Amniotic epithelial cell (primary cell): ENCODE measurements at regions not wholly inside any gene's neighbourhood (a gene's known extent, or its start where the extent isn't known, plus 50 kb on each side); places are given as distances from the start of the nearest gene placed in this dataset.

ENCODE experiments used
- DNase-seq: peaks from one replicate; pipeline ENCODE4 v3.0.0-alpha.2; 2010; ENCODE audit warnings: low read depth

DNA sequence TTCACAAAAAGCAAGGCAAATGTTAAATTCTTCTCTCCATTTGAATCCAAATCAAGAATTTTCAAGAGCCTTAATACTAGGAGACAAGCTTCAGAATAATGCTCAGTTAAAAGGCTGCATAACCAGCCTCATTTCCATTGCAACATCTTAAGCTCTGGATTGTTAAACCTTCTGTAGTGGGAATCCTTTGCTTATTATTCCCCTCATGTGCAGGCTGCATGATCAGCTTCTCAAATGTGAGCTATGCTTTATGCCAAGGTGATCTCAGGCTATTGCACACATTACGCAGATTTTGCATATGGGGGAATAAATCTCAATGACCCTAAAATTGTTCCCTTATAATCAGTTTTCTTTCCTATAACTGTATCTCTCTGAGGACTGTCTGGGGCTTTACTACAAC lies 71.7 kb upstream of the CCDC196 start:
- no peak for DNase-seq

DNA sequence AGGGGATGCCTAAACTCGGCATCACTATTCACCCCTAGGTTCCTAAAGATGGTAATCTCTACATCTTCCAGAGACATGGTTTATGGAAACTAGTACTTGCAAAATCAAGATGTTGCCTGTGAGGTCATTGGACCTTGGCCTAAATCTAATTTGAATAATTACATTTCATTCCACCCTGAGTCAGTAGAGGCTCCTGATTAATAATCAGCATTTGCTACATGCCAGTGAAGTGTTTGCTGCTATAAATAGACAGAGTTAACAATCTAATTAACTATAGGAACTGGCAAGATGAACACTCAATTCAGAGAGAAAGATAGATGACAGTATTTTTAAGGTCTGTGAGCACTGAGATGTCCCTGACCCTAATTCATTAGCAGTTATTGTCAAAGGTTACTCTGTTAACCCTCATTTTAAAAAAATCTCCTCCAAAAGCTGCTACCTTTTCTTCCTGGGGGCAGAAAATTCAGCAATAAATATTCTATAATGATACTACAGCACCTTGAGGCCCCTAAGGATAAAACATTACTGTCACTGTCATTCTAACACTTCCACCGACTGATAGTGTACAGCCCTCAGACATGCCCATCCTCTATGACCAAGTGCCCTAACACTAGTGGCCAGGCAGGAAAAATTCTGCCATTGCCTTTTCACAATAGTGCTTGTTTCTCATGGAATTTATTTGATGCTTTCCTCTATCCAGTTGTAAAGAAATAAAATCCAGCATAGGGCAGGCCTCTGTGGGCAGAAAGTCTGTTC lies 65.7 kb upstream of the CCDC196 start:
- no peak for DNase-seq

DNA sequence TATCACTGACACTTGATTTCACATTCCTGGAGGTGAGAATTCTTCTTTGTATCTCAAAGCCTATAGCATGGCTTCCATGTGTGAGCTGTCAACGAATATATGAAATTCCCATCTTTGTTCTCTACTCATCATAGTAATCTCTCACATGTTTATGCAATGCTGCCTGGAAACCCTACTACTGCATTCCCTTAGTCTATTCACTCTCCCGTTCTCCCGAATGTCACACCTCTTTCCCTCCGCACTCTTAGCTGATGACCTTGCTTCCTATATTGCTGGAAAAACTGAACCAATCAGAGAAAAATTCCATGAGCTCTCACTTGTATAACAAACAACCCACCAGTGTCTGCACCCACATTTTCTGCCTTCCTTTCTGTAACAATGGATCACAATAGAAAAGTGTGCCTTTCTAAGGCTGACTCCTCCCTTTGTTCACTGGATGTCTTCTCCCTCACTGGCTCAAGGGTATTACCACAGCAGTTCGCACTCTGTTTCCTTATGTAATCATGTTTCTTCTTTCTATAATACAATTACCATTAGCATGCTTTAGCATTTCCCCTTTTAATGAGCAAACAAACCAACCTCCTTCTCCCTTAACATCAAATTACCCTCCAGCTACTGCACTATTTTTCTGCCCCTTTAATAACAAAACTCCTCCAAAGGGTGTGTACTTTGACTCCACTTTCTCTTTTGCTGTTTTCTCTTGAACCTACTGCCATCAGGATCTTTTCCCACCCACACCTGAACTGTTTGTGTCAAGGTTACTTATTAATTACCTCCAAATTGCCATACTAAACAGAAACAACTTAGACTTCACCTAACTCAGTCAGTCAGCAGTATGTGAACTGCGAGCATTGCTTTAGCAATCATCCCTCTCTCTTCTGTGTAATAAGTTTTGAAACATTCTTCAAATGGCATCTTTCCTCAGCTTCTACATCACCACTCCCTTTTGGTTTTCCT lies 63.9 kb upstream of the CCDC196 start:
- no peak for DNase-seq

DNA sequence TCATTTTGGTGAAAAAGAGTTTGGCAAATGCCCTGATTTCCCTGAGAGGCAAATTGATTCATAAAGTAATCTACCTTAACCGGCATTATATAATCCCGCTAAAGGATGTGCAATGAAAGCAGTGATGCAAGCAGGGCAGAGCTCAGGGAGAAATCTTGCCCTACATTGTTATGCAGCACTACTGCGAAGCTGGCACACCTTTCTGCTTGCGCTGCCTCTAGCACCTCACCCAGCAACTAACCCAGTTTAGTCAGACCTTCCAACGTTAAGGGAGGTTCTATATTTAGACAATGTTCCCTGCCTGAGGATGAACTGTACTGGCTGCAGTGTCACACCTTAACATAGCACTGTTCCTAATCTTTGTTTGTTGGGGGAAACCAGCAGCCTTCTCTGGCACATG lies 60.8 kb upstream of the CCDC196 start:
- no peak for DNase-seq

DNA sequence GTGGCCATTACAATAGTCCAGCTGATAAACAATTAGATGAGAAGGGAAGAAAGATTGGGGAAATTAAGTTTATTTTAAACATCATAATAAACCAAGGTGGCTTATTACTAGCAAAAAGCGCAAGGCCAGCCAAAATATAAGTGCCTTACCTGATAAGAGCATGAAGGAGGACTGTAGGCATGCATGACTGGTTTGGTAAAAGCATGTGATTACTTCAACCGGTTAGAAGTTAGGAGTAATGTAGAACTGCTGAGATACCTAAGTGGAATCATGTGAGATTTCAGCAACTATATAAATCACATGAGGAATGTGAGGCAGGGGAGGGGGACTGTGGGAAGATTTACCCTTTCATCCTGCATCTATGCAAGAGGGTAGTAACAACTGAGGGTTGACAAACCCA lies 59.7 kb upstream of the CCDC196 start:
- no peak for DNase-seq

- DNase-seq, result no peak
Measured at GRCh38 chr14:66432334-66432733, 53.8 kb upstream of the CCDC196 start.

GRCh38 chr14:66434464-66434863 lies 51.7 kb upstream of the CCDC196 start:
- DNase-seq, result no peak

DNA sequence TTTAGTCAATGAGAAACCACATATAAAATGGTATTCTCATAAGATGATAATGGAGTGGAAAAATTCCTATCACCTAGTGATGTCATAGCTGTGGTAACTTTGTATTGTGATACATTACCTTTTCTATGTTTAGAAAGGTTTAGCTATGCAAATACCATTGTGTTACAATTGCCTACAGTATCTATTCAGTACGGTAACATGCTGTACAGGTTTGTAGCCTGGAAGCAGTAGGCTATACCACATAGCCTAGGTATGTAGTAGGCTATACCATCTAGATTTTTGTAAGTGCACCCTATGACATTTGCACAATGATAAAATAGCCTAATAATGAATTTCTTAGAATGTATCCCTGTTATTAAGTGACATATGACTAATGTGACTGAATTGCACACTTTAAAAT lies 50.5 kb upstream of the CCDC196 start:
- no peak for DNase-seq
